GM06990 (cell line): ENCODE measurements at regions not wholly inside any gene's neighbourhood (a gene's known extent, or its start where the extent isn't known, plus 50 kb on each side); places are given as distances from the start of the nearest gene placed in this dataset.

Experiments
- DNase-seq: peaks from one replicate; pipeline ENCODE4 v3.0.0-alpha.2; 2011; ENCODE audit not compliant: insufficient read length; ENCODE audit errors: extremely low read depth
- H3K27me3 ChIP-seq: replicated peaks from 2 replicates; pipeline ENCODE4 v1.6.0; 2011; ENCODE audit warnings: low read length; ENCODE audit not compliant: control insufficient read depth, insufficient read depth
- H3K36me3 ChIP-seq: 2 replicates; pipeline ENCODE4 v1.5.1; 2011; ENCODE audit warnings: low read length; ENCODE audit not compliant: control insufficient read depth, insufficient read depth
- H3K4me3 ChIP-seq: replicated peaks from 2 replicates; pipeline ENCODE4 v1.5.1; 2011; ENCODE audit warnings: low read depth, mild to moderate bottlenecking, control low read depth, low read length
- CTCF ChIP-seq: IDR thresholded peaks from 2 replicates; pipeline ENCODE4 v1.5.1; 2011; ENCODE audit warnings: low read length, control low read depth, mild to moderate bottlenecking, inconsistent platforms; ENCODE audit not compliant: insufficient read depth, poor library complexity, severe bottlenecking

- H3K36me3 ChIP-seq: no peaks in the 10 kb centered on the region
- TF ChIP-seq CTCF: no peak
- DNase-seq: no peak
- H3K27me3 ChIP-seq: no peaks in the 10 kb centered on the region
- H3K4me3 ChIP-seq: no peak overlapping the region
Measured at GRCh38 chr6:22436134-22436533, 133.2 kb upstream of the HDGFL1 start.

GRCh38 chr6:22437665-22438064 is 131.7 kb upstream of the HDGFL1 start:
- no peak for TF ChIP-seq CTCF
- no peak for DNase-seq
- H3K4me3 ChIP-seq: no peak overlapping the region

GRCh38 chr6:22442826-22443225 is 126.5 kb upstream of the HDGFL1 start:
- H3K36me3 ChIP-seq: no peaks in the 10 kb centered on the region
- no peaks in the 10 kb centered on the region for H3K27me3 ChIP-seq
- no peak for TF ChIP-seq CTCF
- DNase-seq: peak; percentile 17
- H3K4me3 ChIP-seq: no peak overlapping the region

More at GRCh38 chr6:22437665-22438064, 131.7 kb upstream of the HDGFL1 start:
- Histone ChIP-seq H3K27me3 (no peaks in the 10 kb centered on the region), H3K36me3 (no peaks in the 10 kb centered on the region)

GRCh38 chr6:22444330-22444729 is 125.0 kb upstream of the HDGFL1 start:
- Histone ChIP-seq H3K4me3 (no peak overlapping the region), H3K36me3 (no peaks in the 10 kb centered on the region), H3K27me3 (no peaks in the 10 kb centered on the region)
- no peak for DNase-seq
- no peak for TF ChIP-seq CTCF

GRCh38 chr6:22445946-22446345 is 123.4 kb upstream of the HDGFL1 start:
- DNase-seq: no peak
- Histone ChIP-seq H3K36me3 (no peaks in the 10 kb centered on the region), H3K27me3 (no peaks in the 10 kb centered on the region), H3K4me3 (no peak overlapping the region)
- TF ChIP-seq CTCF: no peak
